Adipocyte (in vitro differentiated cells): ENCODE measurements at regions not wholly inside any gene's neighbourhood (a gene's known extent, or its start where the extent isn't known, plus 50 kb on each side); places are given as distances from the start of the nearest gene placed in this dataset.

Experiments used
- DNase-seq: peaks from one replicate; pipeline ENCODE4 v3.0.0-alpha.2; 2015; ENCODE audit warnings: low read depth
- H3K27me3 ChIP-seq: replicated peaks from 2 replicates; pipeline ENCODE4 v1.7.0; 2013; ENCODE audit warnings: mild to moderate bottlenecking, low read length, moderate library complexity; ENCODE audit not compliant: control insufficient read depth, insufficient read depth
- H3K36me3 ChIP-seq: 2 replicates; pipeline ENCODE4 v1.7.0; 2013; ENCODE audit warnings: low read length, mild to moderate bottlenecking, moderate library complexity; ENCODE audit not compliant: control insufficient read depth, insufficient read depth, severe bottlenecking
- H3K4me1 ChIP-seq: 2 replicates; pipeline ENCODE4 v1.7.0; 2013; ENCODE audit warnings: mild to moderate bottlenecking, low read length, moderate library complexity; ENCODE audit not compliant: control insufficient read depth, insufficient read depth
- H3K4me3 ChIP-seq: 2 replicates; pipeline ENCODE4 v1.7.0; 2013; ENCODE audit warnings: mild to moderate bottlenecking, low read length, moderate library complexity
- H3K9ac ChIP-seq: 2 replicates; pipeline ENCODE4 v1.7.0; 2013; ENCODE audit warnings: mild to moderate bottlenecking, low read length, moderate library complexity
- H3K9me3 ChIP-seq: 2 replicates; pipeline ENCODE4 v1.7.0; 2013; ENCODE audit warnings: mild to moderate bottlenecking, low read length, moderate library complexity; ENCODE audit not compliant: control insufficient read depth

DNA sequence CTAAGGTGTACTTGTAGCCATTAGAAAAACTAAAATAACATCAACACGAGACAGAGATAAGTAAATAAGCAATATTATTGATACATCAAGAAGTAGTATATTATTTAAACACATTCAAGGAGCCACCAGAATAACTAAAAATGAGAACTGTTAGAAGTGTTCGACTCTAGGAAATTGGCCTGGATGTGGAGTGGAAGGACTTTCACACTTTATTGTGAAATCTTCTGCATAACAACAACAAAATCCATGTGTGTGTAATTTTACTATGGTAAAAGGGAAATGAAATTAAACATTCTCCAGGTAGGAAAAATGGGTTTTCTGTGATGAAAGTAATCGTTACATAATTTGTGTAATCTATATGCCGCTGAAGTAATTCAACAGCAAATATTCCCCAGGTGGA, 96.3 kb upstream of the RNF152 start:
- H3K4me1 ChIP-seq: peaks cover 40% of the 10 kb centered on the region
- DNase-seq: no peak
- no peaks in the 10 kb centered on the region for H3K27me3 ChIP-seq
- H3K9ac ChIP-seq: no peak overlapping the region
- no peaks in the 10 kb centered on the region for H3K9me3 ChIP-seq
- no peaks in the 10 kb centered on the region for H3K36me3 ChIP-seq
- H3K4me3 ChIP-seq: no peak overlapping the region

DNA sequence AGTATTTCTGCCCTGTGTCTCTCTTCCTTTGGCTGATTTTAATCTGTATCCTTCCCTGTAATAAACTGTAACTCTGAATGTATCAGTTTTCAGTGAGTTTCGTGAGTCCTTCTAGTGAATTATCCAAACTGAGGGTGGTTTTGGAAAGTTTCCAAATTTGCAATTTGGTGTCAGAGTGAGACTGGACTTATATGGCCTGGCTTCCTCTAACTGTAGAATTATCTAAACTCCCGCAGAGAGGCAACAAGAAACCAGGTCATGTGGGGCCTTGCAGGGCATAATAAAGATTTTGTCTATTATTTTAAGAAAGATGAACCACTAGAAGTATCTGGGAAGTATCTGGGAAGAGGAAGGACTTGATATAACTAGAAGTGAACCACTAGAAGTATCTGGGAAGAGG, 95.3 kb upstream of the RNF152 start:
- Histone ChIP-seq H3K4me3 (no peak overlapping the region), H3K4me1 (peaks cover 33% of the 10 kb centered on the region), H3K9ac (no peak overlapping the region), H3K36me3 (no peaks in the 10 kb centered on the region), H3K27me3 (no peaks in the 10 kb centered on the region), H3K9me3 (no peaks in the 10 kb centered on the region)
- no peak for DNase-seq

DNA sequence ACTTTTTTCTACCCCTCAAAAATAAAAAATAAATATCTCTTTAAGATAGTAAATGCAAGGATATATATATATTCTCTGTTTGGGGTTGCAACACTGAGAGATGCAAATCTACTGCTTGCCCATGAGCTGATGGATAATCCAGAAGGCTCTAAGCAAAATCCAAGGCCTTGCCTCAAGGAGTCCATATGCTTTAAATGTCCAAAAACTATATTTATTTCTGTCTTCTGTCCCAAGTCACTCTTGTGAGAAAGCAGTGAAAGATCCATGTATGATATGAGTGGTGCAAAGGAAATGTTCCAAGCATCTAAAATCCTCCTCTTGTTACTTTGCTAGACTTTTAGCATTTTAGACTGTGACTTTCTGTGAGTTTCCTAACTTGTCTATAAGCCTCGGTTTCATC, 92.9 kb upstream of the RNF152 start:
- Histone ChIP-seq H3K4me1 (peaks cover 19% of the 10 kb centered on the region), H3K27me3 (no peaks in the 10 kb centered on the region), H3K9me3 (no peaks in the 10 kb centered on the region), H3K4me3 (no peak overlapping the region), H3K36me3 (no peaks in the 10 kb centered on the region), H3K9ac (no peak overlapping the region)
- no peak for DNase-seq

DNA sequence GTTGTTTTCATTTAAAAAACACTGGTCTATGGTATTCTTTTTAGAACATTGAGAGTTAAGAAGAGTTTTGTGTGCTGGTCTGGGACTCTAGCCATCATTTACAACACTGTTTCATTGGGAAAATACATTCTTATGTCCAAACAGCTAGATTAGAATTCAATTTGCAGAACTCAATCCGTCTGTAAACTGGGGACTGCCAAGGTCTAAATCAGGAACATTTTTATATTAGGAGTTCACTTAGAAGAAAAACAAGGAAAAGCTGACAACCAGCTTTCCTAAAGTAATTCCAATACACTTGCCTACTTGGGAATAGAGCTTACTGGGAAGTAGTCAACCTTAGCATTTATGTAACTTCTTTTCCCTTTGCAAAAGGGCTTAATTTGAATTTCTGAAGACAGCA, 91.5 kb upstream of the RNF152 start:
- DNase-seq: peak; percentile 52
- no peak overlapping the region for H3K4me3 ChIP-seq
- H3K9me3 ChIP-seq: no peaks in the 10 kb centered on the region
- H3K36me3 ChIP-seq: no peaks in the 10 kb centered on the region
- no peaks in the 10 kb centered on the region for H3K27me3 ChIP-seq
- H3K9ac ChIP-seq: no peak overlapping the region
- H3K4me1 ChIP-seq: peaks cover 25% of the 10 kb centered on the region

DNA sequence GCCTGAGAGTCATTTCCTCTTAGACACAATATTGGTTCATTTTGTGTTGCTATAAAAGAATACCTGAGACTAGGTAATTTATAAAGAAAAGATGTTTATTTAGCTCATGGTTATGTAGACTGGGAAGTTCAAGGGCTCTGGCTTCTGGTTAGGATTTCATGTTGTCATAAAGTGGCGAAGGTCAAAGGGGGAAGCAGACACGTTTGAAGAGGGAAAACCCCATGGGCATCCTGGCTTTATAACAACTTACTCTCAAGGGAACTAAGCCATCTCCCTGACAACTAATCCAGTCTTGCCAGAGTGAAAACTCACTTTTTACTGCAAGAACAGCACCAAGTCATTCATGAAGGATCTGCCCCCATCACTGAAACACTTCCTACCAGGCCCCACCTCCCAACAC, 89.7 kb upstream of the RNF152 start:
- Histone ChIP-seq H3K36me3 (no peaks in the 10 kb centered on the region), H3K4me1 (peaks cover 25% of the 10 kb centered on the region), H3K27me3 (no peaks in the 10 kb centered on the region), H3K4me3 (no peak overlapping the region), H3K9me3 (no peaks in the 10 kb centered on the region), H3K9ac (no peak overlapping the region)
- no peak for DNase-seq

DNA sequence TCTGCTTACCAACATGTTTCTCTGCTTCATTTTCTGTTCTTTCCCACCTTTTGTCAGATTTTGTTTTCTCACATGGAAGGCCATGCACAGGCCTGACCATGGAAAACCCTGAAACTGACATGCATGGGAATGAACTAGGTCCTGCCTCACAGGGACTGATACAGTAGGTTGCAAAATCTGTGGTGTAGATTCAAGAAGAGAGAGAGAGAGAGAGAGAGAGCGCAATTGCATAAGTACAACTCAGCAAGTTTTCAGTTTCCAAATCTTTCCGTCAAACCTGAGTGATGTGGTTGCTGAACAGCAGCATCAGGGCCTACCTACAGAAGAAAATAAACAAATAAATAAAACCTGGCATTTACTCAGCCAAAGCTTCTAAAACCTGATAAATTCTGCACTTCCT, 87.5 kb upstream of the RNF152 start:
- no peaks in the 10 kb centered on the region for H3K9me3 ChIP-seq
- no peak overlapping the region for H3K9ac ChIP-seq
- no peak overlapping the region for H3K4me3 ChIP-seq
- DNase-seq: no peak
- no peaks in the 10 kb centered on the region for H3K27me3 ChIP-seq
- no peaks in the 10 kb centered on the region for H3K36me3 ChIP-seq
- peaks cover 25% of the 10 kb centered on the region for H3K4me1 ChIP-seq

DNA sequence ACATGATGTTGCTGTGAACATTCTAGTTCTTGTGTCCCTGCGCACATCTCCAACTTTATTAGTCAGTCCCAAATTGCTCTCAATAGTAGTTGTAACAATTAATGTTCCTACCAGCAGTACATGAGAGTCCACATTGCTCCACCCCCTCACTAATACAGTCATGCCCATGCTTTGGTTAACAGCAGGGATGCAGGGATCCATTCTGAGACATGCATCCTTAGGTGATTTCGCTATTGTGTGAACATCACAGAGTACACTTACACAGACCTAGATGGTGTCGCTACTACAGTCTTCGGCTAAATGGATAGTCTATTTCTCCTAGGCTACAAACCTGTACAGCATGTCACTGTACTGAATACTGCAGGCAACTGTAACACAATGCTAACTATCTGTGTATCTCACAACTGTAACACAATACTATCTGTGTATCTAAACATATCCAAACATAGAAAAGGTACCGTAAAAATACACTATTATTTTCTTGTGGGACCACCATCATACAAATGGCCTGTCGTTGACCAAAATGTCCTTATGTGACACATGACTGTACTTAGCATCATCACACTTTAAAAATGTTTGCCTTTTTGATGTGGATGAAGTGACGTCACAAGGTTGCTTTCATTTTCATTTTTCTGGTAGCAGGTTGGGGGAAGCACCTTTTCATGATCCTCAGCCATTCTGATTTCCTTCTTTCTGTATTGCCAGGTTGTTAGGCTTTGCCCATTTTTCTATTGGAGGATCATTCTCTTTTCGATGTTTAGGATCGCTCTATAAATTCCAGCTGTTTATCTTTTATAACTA, 82.9 kb upstream of the RNF152 start:
- Histone ChIP-seq H3K9me3 (no peaks in the 10 kb centered on the region), H3K4me1 (peaks cover 7% of the 10 kb centered on the region), H3K27me3 (no peaks in the 10 kb centered on the region), H3K4me3 (no peak overlapping the region), H3K36me3 (no peaks in the 10 kb centered on the region), H3K9ac (no peak overlapping the region)
- DNase-seq: no peak

DNA sequence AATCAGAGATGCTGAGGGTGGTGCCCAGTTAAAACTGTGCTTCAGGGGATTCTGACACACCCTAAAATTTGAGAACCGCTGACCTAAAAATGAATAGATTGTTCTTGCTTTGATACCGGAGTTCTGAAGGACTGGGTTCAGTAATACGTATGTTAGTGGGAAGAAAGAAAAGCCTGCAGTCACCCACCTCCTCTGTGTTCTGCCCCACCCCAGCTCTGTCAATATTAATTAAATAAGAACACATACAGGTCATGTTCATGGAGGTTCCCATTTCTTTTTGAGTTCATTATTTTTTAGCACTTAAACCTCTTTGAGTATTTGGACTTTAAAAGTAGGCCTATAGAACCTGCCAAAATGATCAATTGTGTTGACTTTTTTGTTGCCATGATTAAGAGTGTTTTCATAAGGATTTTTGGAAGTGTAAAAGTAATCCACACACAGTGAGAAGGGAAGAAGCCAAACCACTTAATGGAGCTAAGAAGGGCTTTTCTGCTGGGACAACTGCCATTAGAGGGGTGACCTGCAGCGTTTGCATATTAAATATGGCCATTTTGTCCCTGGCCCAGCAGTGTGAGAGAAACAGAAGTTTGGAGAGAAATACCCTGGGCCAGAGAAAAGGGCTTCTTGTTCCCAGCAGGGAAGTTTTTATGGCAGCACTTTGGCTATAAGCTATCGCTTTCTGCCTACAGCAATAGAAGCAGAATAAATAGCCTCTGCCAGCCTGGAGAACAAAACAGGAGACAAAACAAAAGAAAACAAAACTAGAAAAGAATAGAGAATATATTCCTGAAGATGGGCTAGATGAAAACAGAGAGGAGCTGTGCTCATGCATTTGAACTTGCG, 80.7 kb upstream of the RNF152 start:
- Histone ChIP-seq H3K27me3 (no peaks in the 10 kb centered on the region), H3K4me3 (no peak overlapping the region), H3K9ac (no peak overlapping the region), H3K9me3 (no peaks in the 10 kb centered on the region), H3K4me1 (no peaks in the 10 kb centered on the region), H3K36me3 (no peaks in the 10 kb centered on the region)
- no peak for DNase-seq

DNA sequence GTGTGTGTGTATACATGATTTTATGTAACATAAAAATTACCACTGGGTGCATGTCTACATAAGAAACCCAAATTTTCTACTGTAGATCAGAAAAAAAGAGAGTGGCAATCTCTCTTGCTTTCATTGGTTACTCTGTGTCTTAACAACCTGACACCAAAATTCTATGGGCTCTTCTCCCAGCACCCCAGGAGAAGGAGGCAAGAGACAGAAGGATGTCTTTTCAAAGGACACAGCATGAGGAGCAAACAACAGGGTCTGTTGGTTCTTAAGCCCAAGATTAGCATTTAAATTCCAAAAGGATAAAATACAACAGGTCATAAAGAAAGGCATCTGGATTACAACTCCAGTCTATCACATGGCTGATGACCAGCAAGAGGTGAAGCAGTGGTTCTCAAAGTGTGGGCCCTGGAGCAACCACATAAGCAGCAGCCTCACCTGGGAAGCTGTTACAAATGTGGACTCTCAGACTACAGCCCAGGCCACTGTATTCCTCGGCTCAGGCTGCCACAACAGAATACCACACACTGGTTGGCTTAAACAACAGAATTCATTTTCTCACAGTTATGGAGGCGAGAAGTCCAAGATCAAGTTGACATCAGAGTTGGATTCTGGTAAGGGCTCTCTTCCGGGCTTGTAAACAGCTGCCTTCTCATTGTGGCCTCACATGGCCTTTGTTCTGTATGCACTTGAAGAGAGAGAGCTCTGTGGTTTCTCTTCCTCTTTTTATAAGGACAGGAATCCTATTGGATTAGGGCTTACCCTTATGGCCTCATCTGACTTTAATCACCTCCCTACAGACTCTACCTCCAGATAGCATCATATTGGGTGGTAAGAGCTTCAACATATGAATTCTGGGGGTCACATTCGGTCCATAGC, 79.8 kb upstream of the RNF152 start:
- Histone ChIP-seq H3K4me1 (no peaks in the 10 kb centered on the region), H3K4me3 (no peak overlapping the region), H3K27me3 (no peaks in the 10 kb centered on the region), H3K9me3 (no peaks in the 10 kb centered on the region), H3K9ac (no peak overlapping the region), H3K36me3 (no peaks in the 10 kb centered on the region)
- DNase-seq: no peak

DNA sequence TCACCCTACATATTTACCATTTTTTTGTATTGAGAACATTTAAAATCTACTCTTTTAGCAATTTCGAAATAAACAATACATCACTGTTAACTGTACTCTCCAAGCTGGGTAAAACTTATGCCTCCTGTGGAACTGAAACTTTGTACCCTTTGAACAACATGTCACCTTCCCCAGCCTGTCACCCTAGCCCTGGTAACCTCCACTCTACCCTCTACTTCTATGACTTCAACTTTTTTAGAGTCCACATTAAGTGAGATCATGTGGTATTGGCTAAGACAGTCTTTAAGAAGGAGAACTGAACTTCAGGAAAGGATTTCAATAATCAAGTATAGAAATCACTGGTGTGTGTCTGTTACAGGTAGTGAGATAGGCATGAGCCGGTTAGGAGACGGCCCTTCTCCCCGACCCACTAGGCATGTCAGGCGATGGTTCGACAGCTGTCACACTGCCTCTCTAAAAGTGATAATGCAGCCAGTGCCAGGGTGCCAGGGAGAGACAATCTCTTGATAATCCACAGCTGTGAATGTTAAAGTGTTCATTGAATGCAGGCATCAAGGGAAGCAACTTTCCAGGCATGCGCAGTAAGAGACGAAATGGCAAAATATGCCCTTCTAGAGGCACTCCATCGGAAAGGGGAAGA, 74.6 kb upstream of the RNF152 start:
- Histone ChIP-seq H3K27me3 (no peaks in the 10 kb centered on the region), H3K9me3 (no peaks in the 10 kb centered on the region), H3K4me1 (peaks cover 3% of the 10 kb centered on the region), H3K9ac (no peak overlapping the region), H3K36me3 (no peaks in the 10 kb centered on the region), H3K4me3 (no peak overlapping the region)
- DNase-seq: no peak
